Lower leg skin (tissue), 4 donors: ENCODE measurements at regions not wholly inside any gene's neighbourhood (a gene's known extent, or its start where the extent isn't known, plus 50 kb on each side); places are given as distances from the start of the nearest gene placed in this dataset.

ENCODE experiments used
- DNase-seq, 2 donors: peaks; one replicate each; pipeline ENCODE4 v3.0.0-alpha.2; 2019; ENCODE audit warnings: low spot score in 2 of 2
- H3K4me3 ChIP-seq: fragments of 200-600 bp; sonication (generic); 2 replicates; pipeline ENCODE4 v1.5.1; 2017; ENCODE audit warnings: mild to moderate bottlenecking, low read depth; ENCODE audit not compliant: poor library complexity, severe bottlenecking
- CTCF ChIP-seq, 3 donors: fragments of 450-650 bp; IDR thresholded peaks; one replicate each; pipeline ENCODE4 v1.5.1; 2016; ENCODE audit warnings: antibody characterized with exemption in 3 of 3, mild to moderate bottlenecking in 3 of 3, moderate library complexity in 2 of 3
- POLR2A ChIP-seq, 2 donors: fragments of 450-650 bp; IDR thresholded peaks; one replicate each; pipeline ENCODE4 v1.6.1; 2016 to 2017; ENCODE audit warnings: antibody characterized with exemption in 2 of 2, mild to moderate bottlenecking in 1 of 2, moderate library complexity in 1 of 2
- WGBS, 2 donors: methylation state at CpG; one replicate each; pipeline ENCODE4 v1.1.5; 2018; 5-methylcytosine and 5-hydroxymethylcytosine counted together
- intact Hi-C: fragments of 100-400 bp; cut with DNase I; formaldehyde crosslinking; loops from one replicate; pipeline ENCODE4 v1.15.0; 2023; ENCODE audit warnings: low total_unique reads

DNA sequence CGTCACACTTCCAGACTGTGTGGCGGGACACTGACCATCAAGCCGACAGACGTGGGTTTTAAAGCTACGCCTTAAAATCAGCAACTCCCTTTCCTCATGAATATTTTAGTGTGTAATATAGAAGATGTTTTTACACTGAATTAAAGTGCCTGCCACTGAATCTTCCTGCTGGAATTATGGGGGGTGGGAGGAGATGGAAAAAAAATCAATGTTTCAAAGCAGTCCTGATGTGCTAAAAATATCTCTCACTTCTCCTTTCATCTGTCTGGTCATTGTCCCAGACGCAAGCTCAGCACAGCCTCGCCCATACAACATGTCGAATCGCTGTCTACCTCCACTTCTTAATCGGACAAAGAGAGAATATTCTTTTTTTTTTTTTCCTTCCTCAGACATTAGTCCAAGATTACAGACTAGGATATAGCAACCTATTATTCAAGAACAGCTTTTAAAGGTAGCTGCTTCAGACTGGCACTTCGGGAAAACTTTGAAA, 165.1 kb upstream of the KLF14 start:
- TF ChIP-seq POLR2A (IDR thresholded peaks at IDR 0.05) (no peak), CTCF (IDR thresholded peaks at IDR 0.05) (no peak)
- WGBS, 2 donors: 65 to 69% methylated on average over 11 of the region's 11 CpGs
- intact Hi-C loops: loop anchor here (5.0 kb wide), 1 partner anchor 143 kb away; no protein-coding TSS in a partner anchor
- no peak for DNase-seq
- H3K4me3 ChIP-seq: no peak overlapping the region

DNA sequence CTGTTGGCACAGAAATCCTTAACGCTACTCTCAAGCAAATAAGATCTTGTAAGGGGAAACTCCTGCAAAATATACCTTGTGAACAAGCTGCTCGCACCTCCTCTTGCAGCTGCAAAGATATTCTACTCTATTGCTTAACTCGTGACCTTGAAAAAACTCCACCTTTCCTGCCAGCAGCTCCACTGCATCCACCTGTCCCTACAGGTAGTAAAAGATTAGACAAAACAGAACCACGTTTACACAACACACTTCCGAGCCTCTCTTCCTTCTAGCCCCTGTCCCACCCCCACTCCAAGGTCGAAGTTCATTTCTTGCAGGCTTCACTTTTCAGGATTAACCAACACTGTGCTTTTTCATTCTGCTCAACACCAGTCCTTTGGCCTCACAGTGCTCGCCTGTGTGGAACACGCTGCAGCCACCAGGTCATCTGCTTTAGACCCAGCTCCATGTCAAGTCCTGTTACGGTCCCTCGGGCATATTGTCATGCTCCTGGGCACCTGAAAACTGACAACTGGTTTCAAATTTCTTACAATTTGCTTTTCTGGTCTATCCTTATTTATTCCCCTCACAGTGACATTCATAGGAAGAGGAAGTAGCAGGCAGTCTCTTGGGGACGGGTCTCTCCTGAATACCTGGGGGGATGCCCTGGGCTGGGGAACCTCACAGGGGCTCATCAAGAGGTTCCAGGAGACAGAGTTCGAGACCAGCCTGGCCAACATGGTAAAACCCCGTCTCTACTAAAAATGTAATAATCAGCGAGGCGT, 165.8 kb upstream of the KLF14 start:
- DNase-seq: no peak
- TF ChIP-seq CTCF (IDR thresholded peaks at IDR 0.05) (no peak), POLR2A (IDR thresholded peaks at IDR 0.05) (no peak)
- intact Hi-C loops: loop anchor here (5.0 kb wide), 1 partner anchor 142 kb away; no protein-coding TSS in a partner anchor
- WGBS, 2 donors: 61 to 73% methylated on average over 15 of the region's 15 CpGs
- H3K4me3 ChIP-seq: no peak overlapping the region

DNA sequence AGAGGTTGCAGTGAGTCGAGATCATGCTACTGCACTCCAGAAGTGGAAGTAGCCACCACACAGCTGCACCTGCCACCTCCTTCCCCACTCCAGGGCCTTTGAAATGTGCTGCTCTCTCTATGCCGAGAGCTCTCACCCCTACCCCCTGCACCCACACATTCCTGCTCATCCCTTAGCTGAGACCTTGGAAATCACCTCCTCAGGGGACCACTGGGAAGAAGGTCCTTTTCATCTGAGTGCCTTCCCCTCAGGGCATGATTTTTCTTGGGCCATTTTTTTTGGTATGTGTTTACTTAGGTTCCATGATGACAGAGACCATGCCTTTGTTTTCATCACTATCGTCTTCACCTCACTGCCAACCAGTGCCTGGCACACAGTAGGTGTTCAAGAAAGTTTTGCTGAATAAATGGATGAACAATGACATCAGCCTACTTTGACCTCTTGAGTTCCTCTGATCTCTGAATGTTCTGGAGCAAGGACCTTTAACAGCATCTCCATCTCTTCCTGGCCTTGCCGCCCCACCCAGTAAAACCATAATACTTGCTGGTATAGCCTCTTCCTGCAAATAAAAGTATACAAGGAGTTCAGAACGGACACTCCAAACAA, 166.6 kb upstream of the KLF14 start:
- no peak for TF ChIP-seq CTCF (IDR thresholded peaks at IDR 0.05)
- TF ChIP-seq POLR2A (IDR thresholded peaks at IDR 0.05): no peak
- no peak overlapping the region for H3K4me3 ChIP-seq
- WGBS, 2 donors: 71 to 78% methylated on average over 5 of the region's 5 CpGs
- intact Hi-C loops: no loop called here
- DNase-seq: no peak

DNA sequence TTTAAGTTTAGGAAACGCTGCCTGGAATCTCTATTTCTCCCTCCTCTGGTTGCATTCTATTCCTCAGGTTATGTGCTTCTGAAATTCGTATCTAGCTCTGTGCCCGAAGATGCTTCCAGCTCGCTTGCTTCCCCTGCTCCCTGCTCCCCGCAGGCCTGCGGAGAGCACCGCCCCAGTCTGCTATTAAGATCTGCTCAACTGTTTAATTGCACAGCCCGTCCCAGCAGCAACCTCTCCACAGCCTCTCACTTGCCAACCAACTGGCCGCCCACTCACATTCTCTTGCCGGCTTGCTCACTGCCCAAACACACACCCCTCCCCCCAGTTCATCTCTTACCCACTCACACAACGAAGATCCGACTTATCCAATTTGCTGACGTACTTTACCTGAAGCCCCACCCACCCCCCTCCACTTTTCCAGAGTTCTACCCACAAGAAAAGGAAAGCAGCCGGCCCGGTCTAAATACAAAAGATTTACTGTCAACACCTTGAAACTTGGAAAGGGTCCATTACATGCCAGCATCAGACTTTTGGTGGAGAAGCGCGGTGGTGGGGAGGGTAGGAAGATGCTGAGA, 167.3 kb upstream of the KLF14 start:
- no peak overlapping the region for H3K4me3 ChIP-seq
- intact Hi-C loops: no loop called here
- WGBS, 2 donors: 23 to 31% methylated on average over 17 of the region's 17 CpGs
- no peak for DNase-seq
- no peak for TF ChIP-seq CTCF (IDR thresholded peaks at IDR 0.05)
- no peak for TF ChIP-seq POLR2A (IDR thresholded peaks at IDR 0.05)

- no peak overlapping the region for H3K4me3 ChIP-seq
- DNase-seq: no peak
- TF ChIP-seq POLR2A (IDR thresholded peaks at IDR 0.05) (no peak), CTCF (IDR thresholded peaks at IDR 0.05) (no peak)
- intact Hi-C loops: no loop called here
- WGBS, 2 donors: 71 to 74% methylated on average over 3 of the region's 3 CpGs
Measured at GRCh38 chr7:130902755-130903357, 168.8 kb upstream of the KLF14 start.
